IPS-11a (cell line): ENCODE measurements at regions not wholly inside any gene's neighbourhood (a gene's known extent, or its start where the extent isn't known, plus 50 kb on each side); places are given as distances from the start of the nearest gene placed in this dataset.
"Not testable (repeated sequence)": the region's sequence is repeated elsewhere in the genome, so short reads cannot be mapped to it uniquely, and the experiment has no call there.

Experiments
- H3K4me3 ChIP-seq: one replicate; pipeline ENCODE4 v1.5.1; 2013; ENCODE audit warnings: low read depth, low read length, control low read depth

DNA sequence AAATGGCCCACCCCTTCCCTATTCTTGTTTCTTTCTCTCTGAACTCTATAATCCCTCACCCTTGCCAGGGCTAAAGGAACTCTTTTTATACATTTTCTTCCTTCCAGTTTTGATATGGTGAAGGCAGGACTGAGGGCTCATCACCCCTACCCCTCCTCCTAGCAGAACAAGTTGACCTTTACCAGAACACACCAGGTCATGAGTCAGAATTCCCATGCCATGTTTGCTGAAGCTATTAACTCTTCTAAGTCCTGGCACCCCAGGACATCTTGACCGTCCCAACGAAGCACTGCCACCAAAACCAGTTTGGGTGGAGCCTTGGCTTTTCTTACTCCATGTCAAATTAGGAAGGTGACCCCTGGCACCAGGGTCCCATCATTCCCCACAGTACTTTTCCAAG is 57.5 kb upstream of the DYNLT3 start:
- no peak overlapping the region for H3K4me3 ChIP-seq

DNA sequence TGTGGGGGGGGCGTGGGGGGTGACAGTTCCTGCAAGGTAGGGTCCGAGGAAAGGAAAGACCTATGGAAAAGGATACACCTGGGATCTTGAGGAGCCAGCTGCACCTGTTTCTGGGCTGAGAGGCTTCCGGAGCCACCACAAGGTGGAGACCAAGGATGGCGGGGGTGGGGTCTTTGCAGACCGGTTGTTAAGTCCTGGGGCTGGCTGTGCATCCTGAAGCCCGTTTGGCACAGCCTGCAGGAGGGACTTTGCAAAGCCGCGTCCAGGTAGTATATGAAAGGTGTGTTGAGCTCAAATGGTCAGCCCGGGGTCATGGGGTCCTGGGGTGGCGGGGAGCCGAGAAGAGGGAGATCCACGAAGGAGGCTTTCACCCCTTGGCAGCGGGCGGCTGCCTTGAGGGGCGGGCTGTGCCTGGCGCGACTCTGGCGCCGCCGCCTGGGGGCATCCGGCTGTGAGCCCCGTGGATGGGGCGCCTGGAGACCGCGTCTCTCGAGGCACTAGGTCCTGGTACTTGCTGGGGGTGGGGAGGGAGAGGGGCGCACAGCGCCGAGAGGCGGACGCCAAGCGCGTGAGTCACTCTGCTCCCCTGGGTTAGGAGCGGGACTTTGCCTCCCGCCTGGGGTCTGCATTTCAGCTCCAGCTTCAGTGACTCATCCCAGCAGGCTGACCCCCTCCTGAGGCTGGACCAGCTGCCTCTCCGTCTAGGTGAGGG is 58.2 kb upstream of the DYNLT3 start:
- H3K4me3 ChIP-seq = peak overlapping the region; percentile 30

DNA sequence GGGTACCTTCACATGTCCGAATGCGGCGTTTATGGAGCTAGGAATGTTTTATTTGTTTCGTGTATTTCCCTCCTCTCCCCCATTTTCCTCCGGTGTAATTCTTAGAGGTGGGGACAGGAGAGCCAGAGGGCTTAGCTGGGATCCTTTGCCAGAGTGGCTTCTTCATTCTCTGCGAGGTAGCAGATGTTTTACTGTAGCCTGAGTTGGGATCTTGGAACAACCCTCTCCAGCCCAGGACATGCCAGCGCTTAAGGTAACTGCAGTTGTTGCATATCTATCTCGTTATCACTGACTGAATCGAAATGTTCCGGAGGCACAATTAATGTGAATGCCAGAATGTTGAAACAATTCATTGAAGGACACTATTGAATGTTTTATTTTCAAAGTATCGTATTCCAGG is 59.0 kb upstream of the DYNLT3 start:
- peak overlapping the region; percentile 21 for H3K4me3 ChIP-seq

DNA sequence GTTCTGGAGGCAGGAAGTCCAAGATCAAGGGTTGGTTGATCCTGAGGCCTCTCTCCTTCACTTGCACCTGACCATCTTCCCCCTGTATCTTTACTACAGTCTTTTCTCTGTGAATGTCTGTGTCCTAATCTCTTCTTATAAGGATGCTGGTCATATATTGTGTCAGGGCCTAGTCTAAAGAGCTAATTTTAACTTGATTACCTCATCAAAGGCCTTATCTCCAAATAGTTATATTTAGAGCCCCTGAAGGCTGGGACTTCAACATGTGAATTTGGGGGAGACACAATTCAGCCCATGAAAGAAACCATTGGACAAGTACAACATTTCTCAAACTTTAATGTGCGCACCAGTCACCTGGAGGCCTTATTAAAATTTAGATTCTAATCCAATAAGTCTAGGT is 62.8 kb upstream of the DYNLT3 start:
- H3K4me3 ChIP-seq = no peak overlapping the region

DNA sequence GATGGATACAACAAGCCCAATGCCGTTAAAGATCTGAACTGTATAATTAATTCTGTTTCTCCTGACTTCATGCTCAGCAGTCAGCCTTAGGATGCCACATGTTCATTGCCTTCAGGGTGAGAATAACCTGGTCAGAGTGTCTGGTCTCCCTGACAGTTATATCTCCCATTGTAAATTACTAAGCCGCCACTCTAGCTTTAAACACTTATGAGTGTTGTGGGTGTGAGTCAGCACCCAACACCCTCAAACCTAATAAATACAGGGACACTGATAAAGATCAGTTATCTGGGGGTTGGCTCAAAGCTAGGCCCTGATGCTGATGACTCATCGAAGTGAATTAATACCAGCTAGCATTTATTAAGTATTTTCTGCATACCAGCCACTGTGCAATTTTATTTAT is 64.9 kb upstream of the DYNLT3 start:
- no peak overlapping the region for H3K4me3 ChIP-seq

DNA sequence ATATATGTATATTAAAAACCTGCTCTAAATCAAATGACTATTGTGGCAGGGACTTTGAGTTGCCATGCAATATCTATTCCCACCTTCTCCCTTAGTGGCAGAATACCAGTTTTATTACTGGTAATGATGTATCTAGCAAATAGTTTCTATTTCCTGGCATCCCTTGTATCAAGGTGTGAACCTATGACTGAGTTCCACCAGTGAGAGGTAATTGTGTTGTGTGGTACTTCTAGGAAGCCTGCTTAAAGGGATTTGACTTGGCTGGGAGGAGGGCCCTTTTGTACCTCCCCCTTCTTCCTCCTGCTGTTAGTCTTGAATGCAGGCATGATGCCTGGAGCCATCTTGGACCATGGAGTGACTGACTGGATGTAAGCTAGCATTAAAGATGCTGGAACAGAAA is 65.4 kb upstream of the DYNLT3 start:
- no peak overlapping the region for H3K4me3 ChIP-seq

DNA sequence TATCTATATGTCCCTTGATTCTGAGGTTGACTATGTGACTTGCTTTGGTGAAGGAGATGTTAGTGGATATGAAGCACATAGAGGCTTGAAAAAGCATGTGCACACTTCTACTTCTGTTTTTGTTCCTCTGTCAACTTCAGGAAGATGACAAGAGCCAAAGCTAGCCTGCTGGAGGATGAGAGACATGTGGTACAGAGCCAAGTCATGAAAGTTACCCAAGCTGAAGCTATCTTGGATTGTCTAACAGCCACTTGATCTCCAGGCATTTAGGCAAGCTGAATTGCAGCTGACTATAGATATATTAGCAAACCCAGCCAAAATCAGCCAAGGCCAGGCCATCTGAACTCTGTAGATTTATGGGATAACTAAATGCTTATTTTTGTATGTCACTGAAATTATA is 70.8 kb upstream of the DYNLT3 start:
- no peak overlapping the region for H3K4me3 ChIP-seq

DNA sequence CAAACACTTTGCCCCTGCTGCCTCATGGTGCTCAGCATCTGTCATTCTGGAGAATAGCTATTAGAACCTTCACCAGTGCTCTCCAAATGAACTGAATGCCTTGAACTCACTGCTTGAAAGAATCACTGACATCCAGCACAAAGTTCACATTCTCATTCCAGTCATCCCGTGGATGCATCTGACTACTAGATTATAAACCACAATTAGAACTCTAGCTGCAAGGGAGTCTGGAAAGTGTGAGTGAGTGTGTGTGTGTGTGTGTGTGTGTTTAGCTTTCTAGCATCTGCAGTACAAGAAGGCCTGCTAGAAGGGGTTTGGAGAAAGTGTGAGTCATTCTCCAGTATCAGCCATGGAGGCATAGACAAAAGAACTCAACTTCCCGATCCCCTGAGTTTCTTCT is 71.3 kb upstream of the DYNLT3 start:
- H3K4me3 ChIP-seq = no peak overlapping the region

DNA sequence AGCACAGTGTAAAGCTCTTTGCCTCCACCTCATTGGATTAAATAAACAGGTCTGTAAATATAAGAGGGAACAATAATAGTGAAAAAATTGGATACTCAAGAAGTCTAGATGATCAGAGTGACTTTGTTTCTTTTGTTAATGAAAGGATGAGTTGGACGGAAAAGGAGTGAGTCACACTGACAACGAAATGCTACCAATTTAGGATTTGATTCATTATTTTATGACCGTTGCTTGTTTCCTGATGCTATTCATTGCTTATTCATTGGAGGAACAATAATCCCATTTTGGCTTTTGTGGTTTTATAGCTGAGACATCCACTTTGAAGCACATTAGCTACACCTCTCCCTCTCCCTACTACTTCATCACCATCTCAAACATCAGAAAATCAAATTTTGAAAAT is 74.4 kb upstream of the DYNLT3 start:
- no peak overlapping the region for H3K4me3 ChIP-seq

DNA sequence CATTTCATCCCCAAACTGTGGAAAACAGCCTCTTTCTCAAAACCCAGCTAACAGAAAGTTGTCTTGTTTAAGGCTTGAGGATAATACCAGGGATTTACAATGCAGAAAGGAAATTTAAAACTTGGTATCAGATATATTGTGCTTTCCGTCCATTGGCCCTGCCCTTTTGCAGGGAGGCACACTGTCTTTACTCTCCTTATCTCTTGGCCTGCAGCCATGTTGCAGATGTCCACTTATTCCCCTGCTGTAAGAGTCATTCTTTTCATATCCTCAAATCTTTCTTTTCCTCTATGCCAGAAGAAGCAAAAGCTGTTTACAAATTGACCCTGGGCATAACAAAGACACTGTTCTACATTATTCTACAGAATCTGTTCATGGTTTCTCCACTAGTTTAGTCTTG is 75.6 kb upstream of the DYNLT3 start:
- no peak overlapping the region for H3K4me3 ChIP-seq

DNA sequence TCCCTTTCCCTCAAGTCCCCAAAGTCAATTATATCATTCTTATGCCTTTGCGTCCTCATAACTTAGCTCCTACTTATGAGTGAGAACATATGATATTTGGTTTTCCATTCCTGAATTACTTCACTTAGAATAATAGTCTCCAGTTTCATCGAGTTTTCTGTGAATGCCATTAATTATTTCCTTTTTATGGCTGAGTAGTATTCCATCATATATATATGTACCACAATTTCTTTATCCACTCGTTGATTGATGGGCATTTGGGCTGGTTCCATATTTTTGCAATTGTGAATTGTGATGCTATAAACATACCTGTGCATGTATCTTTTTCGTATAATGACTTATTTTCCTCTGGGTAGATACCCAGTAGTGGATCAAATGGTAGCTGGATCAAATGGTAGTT is 78.4 kb upstream of the DYNLT3 start:
- not testable (repeated sequence) for H3K4me3 ChIP-seq

DNA sequence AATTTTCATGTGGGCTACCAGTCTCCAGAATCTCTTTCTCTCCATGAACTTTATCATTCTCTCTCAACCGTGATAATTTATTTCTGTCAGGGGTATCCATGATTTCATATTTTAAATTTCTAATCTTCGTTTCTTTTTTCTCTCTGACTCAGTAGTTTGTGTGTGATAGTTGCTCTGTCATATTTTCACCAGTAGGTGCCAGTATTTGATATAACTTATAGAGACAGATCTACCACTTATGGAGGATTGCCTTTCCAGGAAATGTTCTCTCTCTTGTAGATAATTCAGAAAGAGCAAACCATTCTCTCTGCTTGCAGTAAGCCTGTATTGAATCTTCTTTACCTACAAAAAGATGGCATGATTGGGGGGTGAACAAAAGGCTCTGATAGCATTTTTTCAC is 79.3 kb upstream of the DYNLT3 start:
- no peak overlapping the region for H3K4me3 ChIP-seq

DNA sequence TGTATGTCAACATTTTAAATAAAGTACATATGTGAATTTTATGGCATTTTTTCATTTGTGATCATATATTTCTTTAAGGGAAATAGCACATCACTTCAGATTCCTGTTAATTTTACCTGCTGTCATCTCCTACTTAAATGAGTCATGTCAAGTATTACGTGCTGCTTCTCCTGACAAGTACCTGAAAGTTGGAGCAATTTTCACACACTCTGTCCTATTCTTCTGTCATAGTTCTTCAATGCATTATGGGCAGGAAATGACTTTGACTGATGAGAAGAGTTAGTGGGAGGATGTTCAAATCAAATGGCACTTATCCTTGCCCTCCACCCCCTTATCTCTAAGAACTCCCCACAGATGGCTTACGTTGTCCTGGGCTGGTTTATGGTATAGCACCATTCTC is 64.2 kb upstream of the SYTL5 start:
- H3K4me3 ChIP-seq = no peak overlapping the region

DNA sequence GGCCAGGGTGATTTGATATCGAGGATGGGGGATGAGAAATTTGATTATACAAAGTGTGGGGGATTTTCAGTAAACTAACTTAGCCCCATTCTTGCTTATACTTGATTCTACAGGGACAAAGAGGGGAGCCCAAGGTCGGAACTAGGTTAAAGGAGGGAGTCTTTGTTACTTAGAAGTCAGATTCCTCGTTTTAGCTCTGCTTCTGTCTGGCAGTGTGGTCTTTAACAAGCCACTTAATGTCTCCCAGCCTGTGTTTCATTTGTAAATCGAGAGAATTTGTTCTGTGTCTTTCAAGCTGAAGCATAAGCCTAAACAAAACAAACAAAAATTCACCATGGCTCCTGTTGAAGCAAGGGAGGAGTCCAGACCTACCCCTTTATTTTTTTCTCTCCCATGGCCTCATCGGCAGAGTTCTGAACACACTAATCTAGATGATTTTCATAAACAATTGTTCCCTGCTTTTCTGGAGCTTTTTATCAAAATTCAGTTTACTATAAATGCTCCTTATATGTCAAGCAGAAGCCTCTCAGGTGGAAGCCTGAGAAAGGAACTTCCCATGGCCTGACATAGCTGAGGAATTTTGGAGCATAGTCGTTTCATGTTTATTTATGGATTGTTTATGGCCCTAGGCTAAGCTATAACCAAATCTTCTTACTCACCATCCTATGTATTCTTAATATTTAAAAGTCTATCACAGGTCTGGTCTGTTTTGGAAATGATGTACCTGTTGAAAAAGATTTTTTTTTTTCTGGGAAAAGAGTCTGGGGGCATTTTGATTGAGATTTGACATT is 62.6 kb upstream of the SYTL5 start:
- H3K4me3 ChIP-seq = no peak overlapping the region

DNA sequence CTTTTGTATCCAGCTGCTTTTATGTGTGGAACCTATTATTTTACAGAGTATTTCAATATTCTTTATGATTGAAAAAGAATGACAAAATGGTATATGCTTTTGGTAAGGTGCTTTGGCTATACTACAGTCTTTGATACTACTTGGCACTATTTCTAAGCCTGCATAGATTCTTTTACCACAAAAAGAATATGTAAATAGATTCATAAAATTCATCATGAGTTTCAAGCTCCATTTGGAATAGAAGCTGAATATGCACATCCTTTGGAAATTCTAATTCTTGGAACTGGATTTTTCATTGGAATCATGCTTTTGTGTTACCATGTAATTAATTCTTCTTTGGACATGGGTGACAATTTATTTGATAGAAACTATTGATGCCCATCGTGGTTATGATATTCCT is 60.2 kb upstream of the SYTL5 start:
- no peak overlapping the region for H3K4me3 ChIP-seq

DNA sequence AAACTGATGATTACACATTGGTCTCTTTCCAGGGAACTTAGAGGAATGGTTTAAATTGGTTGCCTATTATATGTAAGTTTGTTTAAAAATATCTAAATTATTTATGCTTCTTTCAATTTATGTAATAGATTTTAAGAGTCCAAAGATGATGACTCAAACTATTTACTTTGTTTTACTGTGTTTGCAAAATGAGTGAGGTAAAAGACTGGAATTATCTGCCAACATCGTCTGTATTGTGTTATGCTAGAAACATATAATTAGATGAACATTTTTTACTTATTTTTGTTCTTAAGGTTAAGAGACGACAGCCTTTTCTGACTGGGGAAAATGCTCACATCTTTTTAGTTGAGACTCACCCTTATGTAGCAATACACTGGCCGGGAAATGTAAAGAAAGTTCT is 51.1 kb upstream of the SYTL5 start:
- no peak overlapping the region for H3K4me3 ChIP-seq

DNA sequence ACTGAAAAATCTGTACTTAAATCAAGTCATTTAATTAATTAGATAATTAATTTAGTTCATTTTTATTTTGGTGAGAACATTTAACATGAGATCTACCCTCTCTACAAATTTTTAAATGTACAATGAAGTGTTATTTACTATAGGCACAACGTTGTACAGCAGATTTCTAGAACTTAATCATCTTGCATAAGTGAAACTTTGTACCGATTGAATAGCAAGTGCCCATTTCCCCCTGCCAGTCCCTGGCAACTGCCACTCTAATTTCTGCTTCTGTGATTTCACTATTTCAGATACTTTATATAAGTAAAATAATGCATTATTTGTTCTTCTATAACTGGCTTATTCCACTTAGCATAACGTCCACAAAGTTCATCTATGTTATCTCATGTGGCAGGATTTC is 50.1 kb upstream of the SYTL5 start:
- H3K4me3 ChIP-seq = no peak overlapping the region
